Activated naive CD4-positive, alpha-beta T cell treated with anti-CD3 and anti-CD28 coated beads, Interleukin-2, amount 50 U/mL, for 72 hours (primary cell): ENCODE measurements at regions not wholly inside any gene's neighbourhood (a gene's known extent, or its start where the extent isn't known, plus 50 kb on each side); places are given as distances from the start of the nearest gene placed in this dataset.
"Not testable (repeated sequence)": the region's sequence is repeated elsewhere in the genome, so short reads cannot be mapped to it uniquely, and the experiment has no call there.

ENCODE experiments used
- ATAC-seq, 2 donors: fragments of 150-1000 bp; cut with Tn5 transposase; 2 replicates each; pipeline ENCODE4 v1.10.0; 2021; ENCODE audit warnings: mild to moderate bottlenecking in 2 of 2, moderate library complexity in 2 of 2
- DNase-seq, 2 donors: peaks; one replicate each; pipeline ENCODE4 v3.0.0; 2021 to 2022; ENCODE audit warnings: low spot score in 2 of 2
- H3K27ac Mint-ChIP-seq, 2 donors: one replicate each; pipeline ENCODE4 v1.8.0; 2022; ENCODE audit warnings: mild to moderate bottlenecking in 2 of 2, mixed read lengths in 2 of 2
- H3K36me3 Mint-ChIP-seq, 2 donors: one replicate each; pipeline ENCODE4 v1.8.0; 2022; ENCODE audit warnings: mixed read lengths in 2 of 2
- H3K9me3 Mint-ChIP-seq, 2 donors: one replicate each; pipeline ENCODE4 v1.8.0; 2022; ENCODE audit warnings: mixed read lengths in 2 of 2

GRCh38 chr3:177878192-177878591 is 658.0 kb upstream of the KCNMB2 start:
- DNase-seq (no peak), ATAC-seq (no peak)
- Mint-ChIP-seq H3K9me3 (peaks cover 0 to 3% of the 10 kb centered on the region in 2 donors), H3K36me3 (peaks cover 0 to 15% of the 10 kb centered on the region in 2 donors), H3K27ac (peak overlapping the region; percentile 41 to 81)

DNA sequence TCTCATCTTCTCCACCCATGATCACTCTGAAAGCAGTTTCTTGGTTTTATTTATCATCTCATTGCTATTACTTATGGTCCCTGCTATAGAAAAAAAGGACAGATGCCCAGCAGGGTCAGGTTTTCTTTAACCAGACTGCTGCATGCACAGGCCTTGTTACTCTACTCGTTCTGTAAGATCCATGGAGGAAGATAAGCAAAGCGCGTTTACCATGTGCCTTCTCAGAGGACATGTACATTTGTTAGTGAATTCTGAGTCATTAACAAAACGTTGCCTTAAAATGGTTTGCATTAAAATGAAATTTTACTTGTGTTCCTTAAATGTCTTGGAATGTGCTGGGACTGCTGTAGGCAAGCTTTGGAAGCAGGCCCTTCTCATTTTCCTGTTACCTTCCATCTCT is 657.3 kb upstream of the KCNMB2 start:
- DNase-seq (no peak), ATAC-seq (no peak)
- Mint-ChIP-seq H3K36me3 (peaks cover 0 to 15% of the 10 kb centered on the region in 2 donors), H3K9me3 (peaks cover 0 to 4% of the 10 kb centered on the region in 2 donors), H3K27ac (peak overlapping the region in 1 of 2 donors; percentile 41)

DNA sequence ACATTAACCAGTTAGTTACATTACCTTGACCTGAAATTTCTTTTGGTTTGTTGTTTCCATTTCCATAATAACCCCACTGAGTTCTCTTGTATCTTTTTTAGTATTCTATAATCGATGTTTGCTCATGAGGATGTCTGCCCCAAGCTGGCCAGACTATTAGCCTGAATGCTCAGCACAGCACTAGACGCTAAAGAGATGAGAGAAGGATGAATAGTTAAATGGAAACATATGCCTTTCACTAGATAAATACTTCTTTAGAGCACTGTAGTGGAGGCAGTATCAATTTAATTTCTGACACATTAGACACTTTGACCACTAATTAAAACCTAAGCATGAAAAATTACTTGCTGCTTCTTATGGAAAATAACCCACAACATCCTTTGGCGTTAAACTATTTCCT is 654.9 kb upstream of the KCNMB2 start:
- DNase-seq (no peak), ATAC-seq (no peak)
- peaks cover 5 to 11% of the 10 kb centered on the region in 2 donors for H3K9me3 Mint-ChIP-seq
- no peak overlapping the region for H3K27ac Mint-ChIP-seq
- peaks cover 0 to 15% of the 10 kb centered on the region in 2 donors for H3K36me3 Mint-ChIP-seq

DNA sequence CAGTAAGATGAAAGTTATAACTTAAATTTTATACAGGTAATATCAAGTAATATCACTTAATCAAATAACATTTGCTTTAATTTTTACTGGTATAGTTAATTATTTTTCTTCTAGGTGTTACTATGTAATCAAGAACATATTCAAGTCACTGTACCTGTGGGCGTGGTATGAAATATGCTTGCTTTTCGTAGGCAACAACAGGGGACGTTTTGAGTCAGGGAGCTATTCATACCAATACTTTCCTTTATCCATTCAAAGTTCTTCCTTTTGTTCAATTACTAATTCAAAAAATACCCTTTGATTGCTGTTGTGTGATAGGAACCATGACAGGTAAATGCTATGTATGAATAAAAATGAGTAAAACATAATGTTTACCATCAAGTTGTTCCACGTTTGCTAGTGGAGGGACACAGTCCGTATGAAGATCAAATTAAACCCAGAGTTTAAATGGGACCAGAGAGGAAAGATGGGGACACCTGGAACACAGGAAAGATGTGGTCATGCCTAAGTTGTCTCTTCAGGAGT is 654.0 kb upstream of the KCNMB2 start:
- ATAC-seq: peak; percentile 40 to 81
- peak in 1 of 2 donors; percentile 15 for DNase-seq
- Mint-ChIP-seq H3K27ac (peak overlapping the region in 1 of 2 donors; percentile 79), H3K36me3 (peaks cover 0 to 16% of the 10 kb centered on the region in 2 donors), H3K9me3 (peaks cover 5 to 11% of the 10 kb centered on the region in 2 donors)

DNA sequence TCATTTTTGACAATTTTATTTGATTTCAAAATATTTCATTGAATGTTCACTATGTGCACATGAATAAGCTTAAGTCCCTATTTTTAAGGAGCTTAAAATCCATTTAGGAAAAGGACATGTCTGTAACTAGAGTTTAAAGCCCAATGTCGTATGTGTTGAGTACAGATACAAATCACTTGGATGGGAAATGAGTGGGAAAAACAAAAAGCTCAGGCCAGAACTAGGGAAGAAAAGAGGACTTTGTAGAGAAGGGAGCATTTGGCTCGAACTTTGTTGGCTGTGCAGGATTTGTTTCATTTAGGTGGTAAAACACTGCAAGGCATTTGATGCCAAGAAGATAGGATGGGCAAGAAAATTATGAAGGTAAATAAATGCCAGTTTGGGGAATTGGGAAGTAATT is 653.1 kb upstream of the KCNMB2 start:
- DNase-seq: no peak
- peaks cover 0 to 16% of the 10 kb centered on the region in 2 donors for H3K36me3 Mint-ChIP-seq
- H3K27ac Mint-ChIP-seq: peak overlapping the region in 1 of 2 donors; percentile 44
- no peak for ATAC-seq
- peaks cover 5 to 18% of the 10 kb centered on the region in 2 donors for H3K9me3 Mint-ChIP-seq

DNA sequence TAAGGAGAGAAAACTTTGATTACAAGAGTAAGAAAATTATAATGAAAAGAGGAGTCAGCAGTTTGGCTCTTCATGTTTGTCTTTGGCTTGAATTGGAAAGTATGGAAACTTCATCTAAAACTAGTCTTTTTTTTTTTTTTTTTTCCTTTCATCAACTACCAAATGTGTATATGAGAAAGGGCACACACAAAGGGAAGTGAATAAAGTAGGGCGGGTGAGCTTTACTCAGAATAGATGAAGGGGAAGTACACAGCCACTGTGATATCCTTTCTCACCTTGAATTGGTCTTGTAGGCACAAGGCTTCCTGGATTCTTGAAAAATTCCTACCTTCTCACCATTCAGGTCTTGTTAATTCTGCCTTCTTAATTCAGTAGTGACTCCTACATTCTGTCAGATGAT is 652.3 kb upstream of the KCNMB2 start:
- ATAC-seq (peak; percentile 56 to 60), DNase-seq (no peak)
- H3K27ac Mint-ChIP-seq: peak overlapping the region in 1 of 2 donors; percentile 73

GRCh38 chr3:177885063-177885462 is 651.2 kb upstream of the KCNMB2 start:
- no peak overlapping the region for H3K27ac Mint-ChIP-seq
- H3K36me3 Mint-ChIP-seq: peaks cover 0 to 15% of the 10 kb centered on the region in 2 donors
- DNase-seq (no peak), ATAC-seq (no peak)
- peaks cover 5 to 30% of the 10 kb centered on the region in 2 donors for H3K9me3 Mint-ChIP-seq

More for the DNA sequence above, 652.3 kb upstream of the KCNMB2 start:
- peaks cover 5 to 25% of the 10 kb centered on the region in 2 donors for H3K9me3 Mint-ChIP-seq
- H3K36me3 Mint-ChIP-seq: peaks cover 0 to 13% of the 10 kb centered on the region in 2 donors

GRCh38 chr3:177886501-177886900 is 649.7 kb upstream of the KCNMB2 start:
- ATAC-seq: no peak
- H3K36me3 Mint-ChIP-seq: peaks cover 0 to 19% of the 10 kb centered on the region in 2 donors
- DNase-seq: no peak
- H3K27ac Mint-ChIP-seq: no peak overlapping the region
- peaks cover 5 to 30% of the 10 kb centered on the region in 2 donors for H3K9me3 Mint-ChIP-seq

DNA sequence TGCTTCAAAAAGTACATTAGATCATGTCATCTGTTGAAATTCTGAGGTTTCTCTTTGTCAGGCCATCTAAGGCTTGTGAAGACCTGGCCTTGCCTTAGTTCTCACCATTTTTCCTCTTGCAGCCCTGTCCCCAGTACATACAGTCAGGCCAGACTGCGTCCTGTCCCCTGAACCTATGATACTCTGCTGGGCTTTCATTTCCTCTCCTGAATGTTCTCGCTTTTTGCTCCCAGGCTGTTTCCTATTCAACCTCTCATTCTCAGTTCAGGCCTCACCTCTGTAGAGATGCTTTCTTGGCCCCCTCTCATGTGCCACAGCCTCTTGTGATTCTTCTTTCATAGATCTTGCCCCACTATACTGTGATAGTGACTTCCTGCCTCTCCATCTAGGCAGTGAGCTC is 648.8 kb upstream of the KCNMB2 start:
- Mint-ChIP-seq H3K27ac (peak overlapping the region in 1 of 2 donors; percentile 13), H3K9me3 (peaks cover 5 to 30% of the 10 kb centered on the region in 2 donors), H3K36me3 (peaks cover 0 to 14% of the 10 kb centered on the region in 2 donors)
- no peak for ATAC-seq
- DNase-seq: no peak

GRCh38 chr3:177889161-177889560 is 647.1 kb upstream of the KCNMB2 start:
- H3K9me3 Mint-ChIP-seq: peaks cover 5 to 29% of the 10 kb centered on the region in 2 donors
- DNase-seq: no peak
- H3K36me3 Mint-ChIP-seq: peaks cover 0 to 12% of the 10 kb centered on the region in 2 donors
- H3K27ac Mint-ChIP-seq: no peak overlapping the region
- ATAC-seq: no peak

GRCh38 chr3:177889652-177890358 is 646.4 kb upstream of the KCNMB2 start:
- Mint-ChIP-seq H3K27ac (no peak overlapping the region), H3K9me3 (peaks cover 5 to 29% of the 10 kb centered on the region in 2 donors), H3K36me3 (peaks cover 0 to 12% of the 10 kb centered on the region in 2 donors)
- ATAC-seq: no peak
- DNase-seq: no peak

- Mint-ChIP-seq H3K9me3 (peaks cover 4 to 26% of the 10 kb centered on the region in 2 donors), H3K27ac (no peak overlapping the region), H3K36me3 (peaks cover 0 to 12% of the 10 kb centered on the region in 2 donors)
- DNase-seq (no peak), ATAC-seq (no peak)
These were observed 645.9 kb upstream of the KCNMB2 start for GRCh38 chr3:177890359-177890683.

DNA sequence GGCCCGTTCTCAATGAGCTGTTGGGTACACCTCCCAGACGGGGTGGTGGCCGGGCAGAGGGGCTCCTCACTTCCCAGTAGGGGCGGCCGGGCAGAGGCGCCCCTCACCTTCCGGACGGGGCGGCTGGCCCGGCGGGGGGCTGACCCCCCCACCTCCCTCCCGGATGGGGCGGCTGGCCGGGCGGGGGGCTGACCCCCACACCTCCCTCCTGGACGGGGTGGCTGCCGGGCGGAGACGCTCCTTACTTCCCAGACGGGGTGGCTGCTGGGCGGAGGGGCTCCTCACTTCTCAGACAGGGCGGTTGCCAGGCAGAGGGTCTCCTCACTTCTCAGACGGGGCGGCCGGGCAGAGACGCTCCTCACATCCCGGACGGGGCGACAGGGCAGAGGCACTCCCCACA is 644.7 kb upstream of the KCNMB2 start:
- not testable (repeated sequence) for H3K27ac Mint-ChIP-seq, DNase-seq, ATAC-seq
- Mint-ChIP-seq H3K9me3 (peaks cover 0 to 22% of the 10 kb centered on the region in 2 donors), H3K36me3 (peaks cover 0 to 12% of the 10 kb centered on the region in 2 donors)

DNA sequence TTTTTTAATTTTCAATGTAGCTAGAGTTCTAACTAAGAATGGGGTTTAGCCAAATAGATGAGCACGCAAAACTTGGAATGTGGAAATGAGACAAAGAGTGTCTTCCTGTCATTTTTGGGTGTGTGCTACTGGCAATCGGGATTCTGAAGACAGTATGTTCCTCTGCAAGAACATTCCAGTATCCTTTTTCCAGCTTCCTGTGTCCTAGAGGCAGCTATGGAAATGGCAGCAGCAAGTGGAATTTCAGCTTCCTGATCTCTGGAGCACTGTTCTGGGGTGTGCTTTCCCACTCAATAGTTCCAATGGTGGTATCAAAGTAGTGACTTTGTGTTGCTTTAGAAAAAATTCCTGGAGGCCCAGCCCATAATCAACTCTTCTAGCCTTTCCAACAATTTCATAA is 642.9 kb upstream of the KCNMB2 start:
- Mint-ChIP-seq H3K27ac (no peak overlapping the region), H3K36me3 (peaks cover 6 to 13% of the 10 kb centered on the region in 2 donors), H3K9me3 (peaks cover 4 to 18% of the 10 kb centered on the region in 2 donors)
- DNase-seq: no peak
- no peak for ATAC-seq

GRCh38 chr3:177894081-177894728 is 642.0 kb upstream of the KCNMB2 start:
- Mint-ChIP-seq H3K9me3 (peaks cover 4 to 13% of the 10 kb centered on the region in 2 donors), H3K36me3 (peaks cover 6 to 17% of the 10 kb centered on the region in 2 donors), H3K27ac (no peak overlapping the region)
- DNase-seq: no peak
- no peak for ATAC-seq

GRCh38 chr3:177898185-177898584 is 638.1 kb upstream of the KCNMB2 start:
- no peak for DNase-seq
- no peak for ATAC-seq
- H3K36me3 Mint-ChIP-seq: peaks cover 16 to 25% of the 10 kb centered on the region in 2 donors
- peaks cover 13 to 17% of the 10 kb centered on the region in 2 donors for H3K9me3 Mint-ChIP-seq
- H3K27ac Mint-ChIP-seq: no peak overlapping the region
